Astrocyte (in vitro differentiated cells and primary cell): ENCODE measurements at regions not wholly inside any gene's neighbourhood (a gene's known extent, or its start where the extent isn't known, plus 50 kb on each side); places are given as distances from the start of the nearest gene placed in this dataset.

Experiments
- CTCF ChIP-seq: IDR thresholded peaks from 2 replicates; pipeline ENCODE4 v1.5.1; 2011; ENCODE audit warnings: low read depth, mild to moderate bottlenecking, inconsistent platforms, low read length, moderate library complexity; ENCODE audit not compliant: insufficient read depth
- EZH2 ChIP-seq: IDR thresholded peaks from 2 replicates; pipeline ENCODE4 v1.6.1; 2012; ENCODE audit warnings: mild to moderate bottlenecking, low read length, inconsistent platforms; ENCODE audit not compliant: insufficient read depth

- TF ChIP-seq CTCF: no peak
- TF ChIP-seq EZH2: no peak
Measured at GRCh38 chr9:89657765-89658164, 53.0 kb downstream of the GADD45G start.
